ENCODE measurements at regions not wholly inside any gene's neighbourhood (a gene's known extent, or its start where the extent isn't known, plus 50 kb on each side); places are given as distances from the start of the nearest gene placed in this dataset.

DNA sequence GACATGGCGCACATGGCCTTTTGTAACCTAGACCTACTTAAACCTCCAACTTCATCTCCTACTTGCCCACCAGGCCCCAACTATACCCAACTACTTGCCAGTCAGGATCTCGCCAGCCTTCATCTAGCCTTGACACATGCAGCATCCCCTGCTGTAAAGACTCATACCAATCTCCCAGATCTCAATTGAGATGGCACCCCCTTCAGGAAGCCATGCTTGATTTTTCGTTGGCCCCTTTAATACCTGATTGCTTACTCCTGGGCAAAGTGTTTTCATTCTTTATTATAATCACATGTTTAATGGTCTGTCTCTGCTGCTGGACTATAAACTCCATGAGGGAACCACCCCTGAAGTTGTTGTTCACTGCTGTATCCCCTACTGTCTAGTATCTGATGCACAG, 150.8 kb downstream of the SOX2 start:
- Histone ChIP-seq H3K4me2 (replicated peaks; ENCODE audit: low read depth, low read length, poor library complexity, severe bottlenecking) (no peak overlapping the region), H3K9me3 (ENCODE audit: control extremely low read depth in 1 of 3, control insufficient read depth in 2 of 3, insufficient read depth in 1 of 3, low read length in 2 of 3) (no peaks in the 10 kb centered on the region), H3K27me3 (replicated peaks in 1 of 4; ENCODE audit: control extremely low read depth in 1 of 4, control insufficient read depth in 3 of 4, insufficient read depth in 4 of 4, low read length in 3 of 4) (no peaks in the 10 kb centered on the region), H3K79me2 (ENCODE audit: control insufficient read depth, insufficient read depth, low read length) (no peaks in the 10 kb centered on the region), H3K9ac (ENCODE audit: low read length) (no peak overlapping the region), H3K36me3 (replicated peaks in 1 of 2; ENCODE audit: control extremely low read depth in 1 of 2, control insufficient read depth in 1 of 2, extremely low read depth in 1 of 2, insufficient read depth in 2 of 2, low read length in 1 of 2) (no peaks in the 10 kb centered on the region), H2AFZ (ENCODE audit: insufficient read depth, low read depth, low read length, poor library complexity, severe bottlenecking) (no peak overlapping the region), H3K4me3 (ENCODE audit: control extremely low read depth in 1 of 5, extremely low read depth in 1 of 5, insufficient read depth in 1 of 5, low read depth in 2 of 5, low read length in 4 of 5) (no peak overlapping the region), H4K20me1 (ENCODE audit: control insufficient read depth, insufficient read depth, low read length, poor library complexity, severe bottlenecking) (no peaks in the 10 kb centered on the region), H3K4me1 (ENCODE audit: control insufficient read depth in 2 of 2, insufficient read depth in 2 of 2, low read length in 2 of 2) (no peaks in the 10 kb centered on the region), H3K27ac (ENCODE audit: low read length in 2 of 2) (no peak overlapping the region)
- intact Hi-C loops (cut with micrococcal nuclease), result no loop called here
- Mint-ChIP-seq H3K9me3 (ENCODE audit: insufficient read depth) (no peaks in the 10 kb centered on the region), H3K4me1 (no peaks in the 10 kb centered on the region), H3K27me3 (no peaks in the 10 kb centered on the region), H3K27ac (no peak overlapping the region), H3K4me3 (no peak overlapping the region)
- ChIA-PET POLR2A (no interaction called here), CTCF (no interaction called here)
- TF ChIP-seq CTCF (IDR thresholded peaks at IDR 0.05), result no peak
- no peak for TF ChIP-seq EZH2 (IDR thresholded peaks at IDR 0.05; ENCODE audit: borderline replicate concordance, insufficient read depth, low read depth, low read length, poor library complexity, severe bottlenecking)
- DNase-seq (no peak), ATAC-seq (ENCODE audit: low read depth) (no peak)
- 82% methylated on average over 3 of the region's 3 CpGs for WGBS (ENCODE audit: insufficient coverage)

GRCh38 chr3:181868576-181869082, 156.9 kb downstream of the SOX2 start:
- no peaks in the 10 kb centered on the region for H3K9me3 Mint-ChIP-seq (ENCODE audit: insufficient read depth)
- no peaks in the 10 kb centered on the region for H3K27me3 Mint-ChIP-seq
- 60% methylated on average over 1 of the region's 4 CpGs for WGBS (ENCODE audit: insufficient coverage)
- DNase-seq (no peak), ATAC-seq (ENCODE audit: low read depth) (no peak)
- H3K79me2 ChIP-seq (ENCODE audit: control insufficient read depth, insufficient read depth, low read length), result no peaks in the 10 kb centered on the region
- CTCF ChIA-PET, result no interaction called here
- H3K4me1 Mint-ChIP-seq, result no peaks in the 10 kb centered on the region
- H3K9ac ChIP-seq (ENCODE audit: low read length), result no peak overlapping the region
- POLR2A ChIA-PET, result no interaction called here
- H3K4me3 ChIP-seq (ENCODE audit: control extremely low read depth in 1 of 5, extremely low read depth in 1 of 5, insufficient read depth in 1 of 5, low read depth in 2 of 5, low read length in 4 of 5), result no peak overlapping the region
- no peak overlapping the region for H3K4me2 ChIP-seq (replicated peaks; ENCODE audit: low read depth, low read length, poor library complexity, severe bottlenecking)
- no peaks in the 10 kb centered on the region for H4K20me1 ChIP-seq (ENCODE audit: control insufficient read depth, insufficient read depth, low read length, poor library complexity, severe bottlenecking)
- H3K27me3 ChIP-seq (replicated peaks in 1 of 4; ENCODE audit: control extremely low read depth in 1 of 4, control insufficient read depth in 3 of 4, insufficient read depth in 4 of 4, low read length in 3 of 4), result no peaks in the 10 kb centered on the region
- intact Hi-C loops (cut with micrococcal nuclease), result no loop called here
- H3K9me3 ChIP-seq (ENCODE audit: control extremely low read depth in 1 of 3, control insufficient read depth in 2 of 3, insufficient read depth in 1 of 3, low read length in 2 of 3), result no peaks in the 10 kb centered on the region
- H3K4me3 Mint-ChIP-seq, result no peak overlapping the region
- no peaks in the 10 kb centered on the region for H3K36me3 ChIP-seq (replicated peaks in 1 of 2; ENCODE audit: control extremely low read depth in 1 of 2, control insufficient read depth in 1 of 2, extremely low read depth in 1 of 2, insufficient read depth in 2 of 2, low read length in 1 of 2)
- H3K27ac ChIP-seq (ENCODE audit: low read length in 2 of 2), result no peak overlapping the region
- no peak overlapping the region for H2AFZ ChIP-seq (ENCODE audit: insufficient read depth, low read depth, low read length, poor library complexity, severe bottlenecking)
- TF ChIP-seq CTCF (IDR thresholded peaks at IDR 0.05) (no peak), EZH2 (IDR thresholded peaks at IDR 0.05; ENCODE audit: borderline replicate concordance, insufficient read depth, low read depth, low read length, poor library complexity, severe bottlenecking) (no peak)
- H3K27ac Mint-ChIP-seq, result no peak overlapping the region
- no peaks in the 10 kb centered on the region for H3K4me1 ChIP-seq (ENCODE audit: control insufficient read depth in 2 of 2, insufficient read depth in 2 of 2, low read length in 2 of 2)
